Right ventricle myocardium superior (tissue), 1 donor: ENCODE measurements at regions not wholly inside any gene's neighbourhood (a gene's known extent, or its start where the extent isn't known, plus 50 kb on each side); places are given as distances from the start of the nearest gene placed in this dataset.

Source experiments
- ATAC-seq: fragments of 200-7000 bp; cut with Tn5 transposase; one replicate; pipeline ENCODE4 v1.9.1; 2020; ENCODE audit warnings: mild to moderate bottlenecking; ENCODE audit not compliant: poor library complexity
- DNase-seq: peaks from one replicate; pipeline ENCODE4 v3.0.0-alpha.2; 2020
- intact Hi-C: fragments of 100-400 bp; cut with DNase I; formaldehyde crosslinking; loops from one replicate; pipeline ENCODE4 v1.11.2; 2022
- donor health status: DM: no; HTN: yes; CAD: no; lungs with severe emphysema.

GRCh38 chr13:106915146-106915545 is 347.2 kb upstream of the ARGLU1 start:
- no peak for ATAC-seq
- intact Hi-C loops: loop anchor here (10.0 kb wide), 2 partner anchors 210 to 380 kb away; partner anchors contain the start of gene EFNB2
- DNase-seq: no peak

- no peak for DNase-seq
- intact Hi-C loops: loop anchor here (10.0 kb wide), 2 partner anchors 207 to 377 kb away; partner anchors contain the start of gene EFNB2
- ATAC-seq: no peak
These were observed 343.7 kb upstream of the ARGLU1 start for GRCh38 chr13:106911627-106912026.

- DNase-seq (no peak), ATAC-seq (no peak)
- intact Hi-C loops: loop anchor here (10.0 kb wide), 2 partner anchors 206 to 376 kb away; partner anchors contain the start of gene EFNB2
These were observed 343.1 kb upstream of the ARGLU1 start for GRCh38 chr13:106911020-106911419.

GRCh38 chr13:106906426-106906996 is 338.6 kb upstream of the ARGLU1 start:
- ATAC-seq: no peak
- DNase-seq: no peak
- intact Hi-C loops: no loop called here

- intact Hi-C loops: no loop called here
- no peak for DNase-seq
- ATAC-seq: peak; percentile 34
These were observed 337.6 kb upstream of the ARGLU1 start for GRCh38 chr13:106905380-106906162.

- DNase-seq (no peak), ATAC-seq (no peak)
- intact Hi-C loops: no loop called here
These were observed 331.5 kb upstream of the ARGLU1 start for GRCh38 chr13:106899442-106899841.

GRCh38 chr13:106898231-106898630 is 330.3 kb upstream of the ARGLU1 start:
- DNase-seq (no peak), ATAC-seq (no peak)
- intact Hi-C loops: no loop called here

- DNase-seq (no peak), ATAC-seq (no peak)
- intact Hi-C loops: no loop called here
These were observed 320.2 kb upstream of the ARGLU1 start for GRCh38 chr13:106888148-106888547.

GRCh38 chr13:106887686-106888085 is 319.7 kb upstream of the ARGLU1 start:
- DNase-seq (no peak), ATAC-seq (no peak)
- intact Hi-C loops: no loop called here

- DNase-seq (no peak), ATAC-seq (no peak)
- intact Hi-C loops: no loop called here
These were observed 316.0 kb upstream of the ARGLU1 start for GRCh38 chr13:106883976-106884375.

- no peak for ATAC-seq
- intact Hi-C loops: no loop called here
- DNase-seq: no peak
These were observed 314.3 kb upstream of the ARGLU1 start for GRCh38 chr13:106882246-106882645.

- no peak for DNase-seq
- intact Hi-C loops: no loop called here
- ATAC-seq: no peak
These were observed 311.9 kb upstream of the ARGLU1 start for GRCh38 chr13:106879806-106880205.

- intact Hi-C loops: no loop called here
- DNase-seq (no peak), ATAC-seq (no peak)
These were observed 306.4 kb upstream of the ARGLU1 start for GRCh38 chr13:106874323-106874722.

GRCh38 chr13:106873810-106874209 is 305.9 kb upstream of the ARGLU1 start:
- DNase-seq (no peak), ATAC-seq (no peak)
- intact Hi-C loops: no loop called here

GRCh38 chr13:106867249-106867648 is 299.3 kb upstream of the ARGLU1 start:
- intact Hi-C loops: no loop called here
- ATAC-seq (no peak), DNase-seq (no peak)

- ATAC-seq (no peak), DNase-seq (no peak)
- intact Hi-C loops: no loop called here
These were observed 297.9 kb upstream of the ARGLU1 start for GRCh38 chr13:106865716-106866440.

GRCh38 chr13:106859533-106859904 is 291.6 kb upstream of the ARGLU1 start:
- DNase-seq (no peak), ATAC-seq (no peak)
- intact Hi-C loops: no loop called here

- intact Hi-C loops: no loop called here
These were observed 291.1 kb upstream of the ARGLU1 start for GRCh38 chr13:106858903-106859532.

GRCh38 chr13:106852436-106852835 is 284.5 kb upstream of the ARGLU1 start:
- ATAC-seq (no peak), DNase-seq (no peak)
- intact Hi-C loops: no loop called here

More at GRCh38 chr13:106858903-106859532, 291.1 kb upstream of the ARGLU1 start:
- no peak for ATAC-seq
- DNase-seq: no peak
